Loucy (cell line): ENCODE measurements at regions not wholly inside any gene's neighbourhood (a gene's known extent, or its start where the extent isn't known, plus 50 kb on each side); places are given as distances from the start of the nearest gene placed in this dataset.

Source experiments
- H2AFZ ChIP-seq: fragments of 200-600 bp; sonication (generic); 2 replicates; pipeline ENCODE4 v1.6.0; 2016; ENCODE audit warnings: antibody characterized with exemption, mild to moderate bottlenecking, low read length, moderate library complexity
- H3F3A ChIP-seq: fragments of 200-600 bp; 2 replicates; pipeline ENCODE4 v1.6.0; 2016; ENCODE audit warnings: antibody characterized with exemption, low read depth, mild to moderate bottlenecking
- H3K27me3 ChIP-seq: fragments of 200-600 bp; sonication (generic); 2 replicates; pipeline ENCODE4 v1.6.1; 2014; ENCODE audit warnings: low read length, mild to moderate bottlenecking; ENCODE audit not compliant: insufficient read depth, poor library complexity, severe bottlenecking
- H3K36me3 ChIP-seq: fragments of 200-600 bp; sonication (generic); 2 replicates; pipeline ENCODE4 v1.6.1; 2016; ENCODE audit warnings: low read length; ENCODE audit not compliant: insufficient read depth
- H3K4me1 ChIP-seq: fragments of 200-600 bp; sonication (generic); 2 replicates; pipeline ENCODE4 v1.5.1; 2014; ENCODE audit warnings: low read length, mild to moderate bottlenecking; ENCODE audit not compliant: insufficient read depth, poor library complexity, severe bottlenecking
- H3K4me2 ChIP-seq: fragments of 200-600 bp; sonication (generic); 2 replicates; pipeline ENCODE4 v1.6.0; 2014; ENCODE audit warnings: antibody characterized with exemption, low read length, low read depth, mild to moderate bottlenecking; ENCODE audit not compliant: poor library complexity, severe bottlenecking
- H3K4me3 ChIP-seq: fragments of 200-600 bp; sonication (generic); 2 replicates; pipeline ENCODE4 v1.5.1; 2014; ENCODE audit warnings: low read length, mild to moderate bottlenecking, mixed read lengths; ENCODE audit not compliant: poor library complexity, severe bottlenecking
- H3K79me2 ChIP-seq: fragments of 200-600 bp; sonication (generic); 2 replicates; pipeline ENCODE4 v1.6.1; 2014; ENCODE audit warnings: low read length; ENCODE audit not compliant: insufficient read depth
- H3K9ac ChIP-seq: fragments of 200-600 bp; sonication (generic); 2 replicates; pipeline ENCODE4 v1.6.0; 2014; ENCODE audit warnings: mild to moderate bottlenecking, low read depth, low read length, moderate library complexity; ENCODE audit not compliant: poor library complexity, severe bottlenecking
- H3K9me2 ChIP-seq: fragments of 200-600 bp; sonication (generic); replicated peaks from 2 replicates; pipeline ENCODE4 v1.6.1; 2016; ENCODE audit warnings: low read depth, low read length, mixed read lengths
- H3K9me3 ChIP-seq: fragments of 200-600 bp; sonication (generic); 2 replicates; pipeline ENCODE4 v1.6.1; 2014; ENCODE audit warnings: mild to moderate bottlenecking, antibody characterized with exemption, low read length, low read depth; ENCODE audit not compliant: insufficient read depth
- H4K20me1 ChIP-seq: fragments of 200-600 bp; sonication (generic); 2 replicates; pipeline ENCODE4 v1.6.0; 2014; ENCODE audit warnings: antibody characterized with exemption, low read length, mild to moderate bottlenecking; ENCODE audit not compliant: insufficient read depth, poor library complexity, severe bottlenecking
- CTCF ChIP-seq: fragments of 200-600 bp; sonication (generic); conservative IDR thresholded peaks from 2 replicates; pipeline ENCODE4 v1.5.1; 2014; ENCODE audit warnings: mild to moderate bottlenecking, antibody characterized with exemption, low read length
- EZH2phosphoT487 ChIP-seq: fragments of 200-600 bp; IDR thresholded peaks from 2 replicates; pipeline ENCODE4 v1.6.1; 2018; ENCODE audit warnings: antibody characterized with exemption, mild to moderate bottlenecking, moderate library complexity, borderline replicate concordance

- H3K79me2 ChIP-seq, result no peaks in the 10 kb centered on the region
- H3K4me3 ChIP-seq, result no peak overlapping the region
- H3K9me3 ChIP-seq, result no peaks in the 10 kb centered on the region
- H3K9me2 ChIP-seq, result no peaks in the 10 kb centered on the region
- H3K36me3 ChIP-seq, result no peaks in the 10 kb centered on the region
- H2AFZ ChIP-seq, result no peak overlapping the region
- H3K4me1 ChIP-seq, result no peaks in the 10 kb centered on the region
- H3K27me3 ChIP-seq, result no peaks in the 10 kb centered on the region
- H4K20me1 ChIP-seq, result no peaks in the 10 kb centered on the region
- TF ChIP-seq CTCF, result no peak
- TF ChIP-seq EZH2phosphoT487, result no peak
- no peaks in the 10 kb centered on the region for H3F3A ChIP-seq
- H3K9ac ChIP-seq, result no peak overlapping the region
- no peak overlapping the region for H3K4me2 ChIP-seq
Measured at GRCh38 chr10:55144001-55144400, 343.0 kb upstream of the PCDH15 start.

DNA sequence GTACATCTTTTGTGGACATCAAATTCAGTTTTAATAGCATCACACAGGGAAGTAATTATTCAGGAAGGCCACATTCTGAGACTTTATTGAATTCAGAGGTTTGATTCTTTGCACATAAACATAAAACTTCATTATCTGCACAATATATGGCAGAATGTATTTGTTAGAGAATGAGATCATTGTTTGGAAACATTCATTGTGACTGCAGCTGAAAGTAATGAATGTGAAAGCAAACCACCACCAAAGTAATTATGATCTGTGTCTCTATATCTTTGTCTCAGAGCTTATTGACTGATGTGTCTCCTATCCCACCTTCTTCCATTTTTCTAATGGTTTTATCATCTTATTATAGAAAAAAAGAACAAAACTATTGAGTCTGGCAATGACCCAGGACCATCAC is 340.9 kb upstream of the PCDH15 start:
- Histone ChIP-seq H4K20me1 (no peaks in the 10 kb centered on the region), H3K4me2 (no peak overlapping the region), H3K36me3 (no peaks in the 10 kb centered on the region), H3F3A (no peaks in the 10 kb centered on the region), H3K27me3 (no peaks in the 10 kb centered on the region), H3K9me2 (no peaks in the 10 kb centered on the region), H3K9me3 (no peaks in the 10 kb centered on the region), H3K4me3 (no peak overlapping the region), H2AFZ (no peak overlapping the region), H3K9ac (no peak overlapping the region), H3K4me1 (no peaks in the 10 kb centered on the region), H3K79me2 (no peaks in the 10 kb centered on the region)
- TF ChIP-seq EZH2phosphoT487 (no peak), CTCF (no peak)

GRCh38 chr10:55137063-55137462 is 336.0 kb upstream of the PCDH15 start:
- TF ChIP-seq EZH2phosphoT487 (no peak), CTCF (no peak)
- H3K9ac ChIP-seq, result no peak overlapping the region
- no peaks in the 10 kb centered on the region for H3K79me2 ChIP-seq

More at GRCh38 chr10:55137063-55137462, 336.0 kb upstream of the PCDH15 start:
- no peaks in the 10 kb centered on the region for H3K27me3 ChIP-seq
- H3F3A ChIP-seq, result no peaks in the 10 kb centered on the region
- H3K4me1 ChIP-seq, result no peaks in the 10 kb centered on the region
- no peaks in the 10 kb centered on the region for H3K9me2 ChIP-seq
- no peaks in the 10 kb centered on the region for H4K20me1 ChIP-seq
- no peak overlapping the region for H3K4me2 ChIP-seq
- no peaks in the 10 kb centered on the region for H3K36me3 ChIP-seq
- H3K9me3 ChIP-seq, result no peaks in the 10 kb centered on the region
- no peak overlapping the region for H2AFZ ChIP-seq
- no peak overlapping the region for H3K4me3 ChIP-seq
